ENCODE measurements at regions not wholly inside any gene's neighbourhood (a gene's known extent, or its start where the extent isn't known, plus 50 kb on each side); places are given as distances from the start of the nearest gene placed in this dataset.

DNA sequence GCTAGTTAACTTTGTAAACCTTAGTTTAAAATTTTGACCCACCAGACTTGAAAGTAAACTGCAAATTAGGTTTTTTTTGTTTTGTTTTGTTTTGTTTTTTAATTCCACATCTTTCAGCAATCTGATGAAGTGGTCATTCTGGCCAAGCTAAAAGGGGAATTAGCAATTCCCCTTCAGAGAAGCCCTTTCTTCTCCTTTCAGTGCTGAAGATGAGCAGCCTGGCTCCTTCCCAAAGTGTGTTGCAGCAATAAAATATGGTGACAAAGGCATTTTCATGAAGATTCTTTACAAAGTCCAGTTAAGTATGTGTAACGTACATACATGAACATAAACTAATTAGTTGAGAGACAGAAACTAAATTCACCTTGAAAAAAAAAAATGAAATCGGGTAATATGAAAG is 380.1 kb downstream of the NOVA1 start:
- Mint-ChIP-seq H3K27ac (no peak overlapping the region), H3K36me3 (no peaks in the 10 kb centered on the region), H3K27me3 (no peaks in the 10 kb centered on the region), H3K4me3 (no peak overlapping the region), H3K9me3 (peaks cover 15% of the 10 kb centered on the region), H3K4me1 (ENCODE audit: low read depth) (no peaks in the 10 kb centered on the region)
- no peak for DNase-seq
- CTCF ChIA-PET: no interaction called here
- POLR2A ChIA-PET: no interaction called here
- intact Hi-C loops (cut with micrococcal nuclease): no loop called here

DNA sequence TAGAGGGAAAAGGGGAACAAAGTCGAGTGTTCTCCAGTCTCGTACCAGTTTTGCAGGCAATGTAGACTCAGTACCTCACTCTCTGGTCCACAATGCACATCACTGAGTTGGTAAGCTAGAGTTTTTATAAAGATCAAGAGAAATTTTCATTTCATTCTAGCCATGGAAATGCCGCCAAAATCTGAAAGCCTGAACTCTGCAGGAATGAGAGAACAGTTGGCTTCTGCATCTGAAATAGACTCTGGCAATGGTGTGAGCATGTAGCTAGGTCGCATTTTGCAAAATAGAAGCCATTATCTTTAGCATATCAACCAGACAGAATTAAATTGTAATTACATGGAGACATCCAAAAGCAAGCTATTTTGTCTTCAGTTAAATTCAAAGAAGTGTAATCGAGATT is 381.0 kb downstream of the NOVA1 start:
- Mint-ChIP-seq H3K9me3 (peaks cover 12% of the 10 kb centered on the region), H3K4me3 (no peak overlapping the region), H3K4me1 (ENCODE audit: low read depth) (no peaks in the 10 kb centered on the region), H3K36me3 (no peaks in the 10 kb centered on the region), H3K27ac (no peak overlapping the region), H3K27me3 (no peaks in the 10 kb centered on the region)
- CTCF ChIA-PET: no interaction called here
- DNase-seq: no peak
- POLR2A ChIA-PET: no interaction called here
- intact Hi-C loops (cut with micrococcal nuclease): no loop called here

DNA sequence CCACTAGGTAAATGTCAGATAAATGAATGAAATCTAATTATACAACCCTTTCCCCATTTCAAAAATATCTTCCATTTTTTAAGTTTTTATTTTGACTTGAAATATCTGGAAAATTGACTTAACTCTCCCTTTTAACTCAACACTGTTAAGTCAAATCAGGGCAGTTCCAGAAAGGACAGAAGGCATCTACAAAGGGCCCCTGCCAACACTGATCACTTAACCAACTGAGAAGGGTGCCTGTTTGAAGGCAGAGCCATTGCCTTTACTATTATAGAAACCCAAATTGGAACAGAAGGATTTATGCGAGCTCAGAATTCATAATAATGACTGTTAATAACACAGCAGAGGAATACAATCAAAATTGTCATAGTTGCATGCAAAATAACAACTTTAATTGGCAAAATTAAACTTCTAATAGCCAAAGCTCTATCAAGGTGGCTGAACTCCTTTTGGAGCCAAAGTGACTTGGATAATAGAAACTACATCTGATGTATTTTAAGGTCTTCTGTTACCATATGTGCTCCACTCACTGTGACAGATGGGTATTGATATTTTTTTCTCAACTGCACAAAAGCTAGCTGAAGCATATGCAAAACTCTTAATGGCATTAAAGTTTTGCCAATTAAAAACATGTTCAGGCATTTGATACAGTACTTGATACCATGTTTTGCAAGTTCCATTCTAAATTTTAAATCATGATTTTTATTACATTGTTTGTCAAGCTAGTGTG is 383.8 kb downstream of the NOVA1 start:
- no peak for DNase-seq
- Mint-ChIP-seq H3K4me1 (ENCODE audit: low read depth) (no peaks in the 10 kb centered on the region), H3K4me3 (no peak overlapping the region), H3K27ac (no peak overlapping the region), H3K9me3 (peaks cover 11% of the 10 kb centered on the region), H3K27me3 (no peaks in the 10 kb centered on the region), H3K36me3 (no peaks in the 10 kb centered on the region)
- CTCF ChIA-PET: no interaction called here
- POLR2A ChIA-PET: no interaction called here
- intact Hi-C loops (cut with micrococcal nuclease): no loop called here

- H3K36me3 Mint-ChIP-seq: no peaks in the 10 kb centered on the region
- intact Hi-C loops (cut with micrococcal nuclease): no loop called here
- ChIA-PET POLR2A (no interaction called here), CTCF (no interaction called here)
- peaks cover 7% of the 10 kb centered on the region for H3K9me3 Mint-ChIP-seq
- H3K27me3 Mint-ChIP-seq: no peaks in the 10 kb centered on the region
- H3K4me1 Mint-ChIP-seq (ENCODE audit: low read depth): no peaks in the 10 kb centered on the region
- no peak for DNase-seq
- no peak overlapping the region for H3K4me3 Mint-ChIP-seq
- H3K27ac Mint-ChIP-seq: no peak overlapping the region
Measured at GRCh38 chr14:26209699-26210098, 388.1 kb downstream of the NOVA1 start.

GRCh38 chr14:26206640-26207039 is 391.2 kb downstream of the NOVA1 start:
- H3K27ac Mint-ChIP-seq: no peak overlapping the region
- H3K4me1 Mint-ChIP-seq (ENCODE audit: low read depth): no peaks in the 10 kb centered on the region
- ChIA-PET POLR2A (no interaction called here), CTCF (no interaction called here)
- no peak overlapping the region for H3K4me3 Mint-ChIP-seq
- intact Hi-C loops (cut with micrococcal nuclease): no loop called here
- H3K27me3 Mint-ChIP-seq: no peaks in the 10 kb centered on the region
- H3K9me3 Mint-ChIP-seq: peaks cover 11% of the 10 kb centered on the region
- no peak for DNase-seq
- H3K36me3 Mint-ChIP-seq: no peaks in the 10 kb centered on the region

DNA sequence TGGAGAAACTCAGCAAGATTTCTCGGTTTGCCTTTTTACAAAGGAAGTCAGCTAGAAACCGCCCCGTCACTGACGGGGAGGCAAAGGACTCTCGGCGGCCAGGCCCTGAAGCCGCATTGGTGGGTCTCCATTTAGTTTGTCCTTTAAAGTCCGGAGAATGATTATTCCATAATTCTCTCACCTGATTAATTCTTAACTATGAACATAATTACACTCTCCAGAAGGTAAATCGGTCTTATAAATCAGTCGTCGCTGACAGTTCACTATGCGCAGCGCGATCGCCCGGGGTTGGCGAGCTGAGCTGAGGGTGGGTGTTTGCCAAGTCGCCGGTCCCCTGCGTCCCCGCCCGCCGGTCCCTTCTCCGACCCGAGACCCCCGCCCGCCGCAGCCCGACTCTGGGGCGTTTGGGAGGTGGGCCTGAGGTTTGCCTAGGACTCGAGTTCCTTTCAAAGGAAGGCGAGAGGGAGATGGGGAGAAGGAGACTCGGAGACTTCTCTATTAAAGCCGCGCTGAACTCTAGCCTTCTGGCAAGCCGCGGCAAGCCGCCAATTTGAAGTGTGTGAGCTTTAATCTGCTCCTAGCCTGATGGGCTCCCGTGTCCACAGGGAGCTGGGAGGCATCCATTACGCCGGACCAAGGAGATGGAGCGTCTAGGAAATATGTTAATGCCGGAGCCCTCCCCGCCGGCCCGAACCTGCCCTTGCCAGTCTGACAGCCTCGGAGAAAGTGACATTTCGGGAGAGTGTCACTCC is 392.9 kb downstream of the NOVA1 start:
- ChIA-PET POLR2A (no interaction called here), CTCF (no interaction called here)
- Mint-ChIP-seq H3K4me1 (ENCODE audit: low read depth) (no peaks in the 10 kb centered on the region), H3K27ac (no peak overlapping the region), H3K36me3 (no peaks in the 10 kb centered on the region), H3K4me3 (no peak overlapping the region), H3K27me3 (no peaks in the 10 kb centered on the region), H3K9me3 (peaks cover 11% of the 10 kb centered on the region)
- intact Hi-C loops (cut with micrococcal nuclease): no loop called here
- no peak for DNase-seq

GRCh38 chr14:26204366-26204727 is 393.5 kb downstream of the NOVA1 start:
- Mint-ChIP-seq H3K27ac (no peak overlapping the region), H3K4me3 (no peak overlapping the region), H3K4me1 (ENCODE audit: low read depth) (no peaks in the 10 kb centered on the region), H3K27me3 (no peaks in the 10 kb centered on the region), H3K36me3 (no peaks in the 10 kb centered on the region), H3K9me3 (peaks cover 16% of the 10 kb centered on the region)
- intact Hi-C loops (cut with micrococcal nuclease): no loop called here
- ChIA-PET CTCF (no interaction called here), POLR2A (no interaction called here)
- no peak for DNase-seq

- no peak overlapping the region for H3K4me3 Mint-ChIP-seq
- H3K27me3 Mint-ChIP-seq: no peaks in the 10 kb centered on the region
- peaks cover 26% of the 10 kb centered on the region for H3K9me3 Mint-ChIP-seq
- no peaks in the 10 kb centered on the region for H3K36me3 Mint-ChIP-seq
- DNase-seq: no peak
- ChIA-PET POLR2A (no interaction called here), CTCF (no interaction called here)
- no peak overlapping the region for H3K27ac Mint-ChIP-seq
- intact Hi-C loops (cut with micrococcal nuclease): no loop called here
- no peaks in the 10 kb centered on the region for H3K4me1 Mint-ChIP-seq (ENCODE audit: low read depth)
Measured at GRCh38 chr14:26200687-26201086, 397.1 kb downstream of the NOVA1 start.

- no peak for DNase-seq
- H3K27me3 Mint-ChIP-seq: no peaks in the 10 kb centered on the region
- H3K36me3 Mint-ChIP-seq: no peaks in the 10 kb centered on the region
- no peak overlapping the region for H3K4me3 Mint-ChIP-seq
- intact Hi-C loops (cut with micrococcal nuclease): no loop called here
- no peak overlapping the region for H3K27ac Mint-ChIP-seq
- no peaks in the 10 kb centered on the region for H3K4me1 Mint-ChIP-seq (ENCODE audit: low read depth)
- ChIA-PET POLR2A (no interaction called here), CTCF (no interaction called here)
- H3K9me3 Mint-ChIP-seq: peaks cover 26% of the 10 kb centered on the region
Measured at GRCh38 chr14:26199590-26200370, 398.1 kb downstream of the NOVA1 start.

DNA sequence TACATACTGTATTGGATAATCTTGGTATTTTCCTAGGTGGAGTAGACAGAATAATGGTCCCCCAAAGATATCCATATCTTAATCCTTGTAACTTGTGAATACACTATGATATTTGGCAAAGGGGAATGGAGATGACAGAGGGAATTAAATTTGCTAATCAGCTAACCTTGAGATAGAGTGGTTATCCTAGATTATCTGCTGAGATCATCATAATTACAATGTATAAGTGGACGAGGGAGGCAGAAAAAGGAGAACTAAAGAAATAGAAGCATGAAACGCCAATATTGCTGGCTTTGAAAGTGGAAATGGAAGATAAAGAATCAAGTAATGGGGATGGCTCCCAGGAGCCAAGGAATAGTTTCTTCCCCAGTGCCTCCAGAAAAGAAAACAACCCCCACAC is 398.7 kb downstream of the NOVA1 start:
- no peak for DNase-seq
- peaks cover 26% of the 10 kb centered on the region for H3K9me3 Mint-ChIP-seq
- H3K4me1 Mint-ChIP-seq (ENCODE audit: low read depth): no peaks in the 10 kb centered on the region
- H3K27ac Mint-ChIP-seq: no peak overlapping the region
- no peaks in the 10 kb centered on the region for H3K27me3 Mint-ChIP-seq
- intact Hi-C loops (cut with micrococcal nuclease): no loop called here
- H3K36me3 Mint-ChIP-seq: no peaks in the 10 kb centered on the region
- ChIA-PET CTCF (no interaction called here), POLR2A (no interaction called here)
- H3K4me3 Mint-ChIP-seq: no peak overlapping the region

- POLR2A ChIA-PET: no interaction called here
- no peak for DNase-seq
- peaks cover 24% of the 10 kb centered on the region for H3K9me3 Mint-ChIP-seq
- no peak overlapping the region for H3K27ac Mint-ChIP-seq
- H3K36me3 Mint-ChIP-seq: no peaks in the 10 kb centered on the region
- H3K27me3 Mint-ChIP-seq: no peaks in the 10 kb centered on the region
- H3K4me3 Mint-ChIP-seq: no peak overlapping the region
- intact Hi-C loops (cut with micrococcal nuclease): no loop called here
- CTCF ChIA-PET: no interaction called here
- H3K4me1 Mint-ChIP-seq (ENCODE audit: low read depth): no peaks in the 10 kb centered on the region
Measured at GRCh38 chr14:26194816-26195215, 403.0 kb downstream of the NOVA1 start.

DNA sequence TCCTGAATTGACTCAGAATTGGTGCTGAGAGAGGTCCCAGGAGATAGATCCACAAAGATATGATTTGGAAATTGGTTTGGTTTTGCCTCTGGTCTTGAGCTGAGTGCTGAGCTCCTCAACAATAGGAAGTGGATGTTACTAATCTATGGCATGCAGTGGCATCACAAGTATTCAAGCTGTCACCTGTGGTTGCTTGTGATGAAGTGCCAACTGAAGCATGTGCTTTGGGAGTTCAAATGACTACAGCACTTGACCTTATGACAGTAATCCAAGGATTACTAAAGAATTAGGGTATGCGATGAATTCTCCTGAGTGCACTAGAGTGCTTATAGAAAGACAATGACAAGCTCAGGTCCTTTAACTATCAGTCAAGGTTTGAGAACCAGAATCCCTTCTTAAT is 406.2 kb downstream of the NOVA1 start:
- DNase-seq: no peak
- Mint-ChIP-seq H3K4me1 (ENCODE audit: low read depth) (no peaks in the 10 kb centered on the region), H3K36me3 (no peaks in the 10 kb centered on the region), H3K9me3 (peaks cover 17% of the 10 kb centered on the region), H3K4me3 (no peak overlapping the region), H3K27ac (no peak overlapping the region), H3K27me3 (no peaks in the 10 kb centered on the region)
- intact Hi-C loops (cut with micrococcal nuclease): no loop called here
- CTCF ChIA-PET: no interaction called here
- POLR2A ChIA-PET: no interaction called here

- CTCF ChIA-PET: no interaction called here
- intact Hi-C loops (cut with micrococcal nuclease): no loop called here
- H3K4me1 Mint-ChIP-seq (ENCODE audit: low read depth): no peaks in the 10 kb centered on the region
- H3K9me3 Mint-ChIP-seq: peaks cover 11% of the 10 kb centered on the region
- POLR2A ChIA-PET: no interaction called here
- H3K4me3 Mint-ChIP-seq: no peak overlapping the region
- no peak overlapping the region for H3K27ac Mint-ChIP-seq
- no peaks in the 10 kb centered on the region for H3K36me3 Mint-ChIP-seq
- no peaks in the 10 kb centered on the region for H3K27me3 Mint-ChIP-seq
- no peak for DNase-seq
Measured at GRCh38 chr14:26191123-26191522, 406.7 kb downstream of the NOVA1 start.

Measured in activated CD4-positive, alpha-beta memory T cell treated with anti-CD3 and anti-CD28 coated beads for 36 hours (primary cell).